NCI-H2196 (cell line): ENCODE measurements at regions not wholly inside any gene's neighbourhood (a gene's known extent, or its start where the extent isn't known, plus 50 kb on each side); places are given as distances from the start of the nearest gene placed in this dataset.
"Not testable (repeated sequence)": the region's sequence is repeated elsewhere in the genome, so short reads cannot be mapped to it uniquely, and the experiment has no call there.

Source experiments
- DNase-seq: peaks from one replicate; lab custom pipeline; 2025; ENCODE audit not compliant: unreplicated experiment; lab: John Stamatoyannopoulos, UW

- not testable (repeated sequence) for DNase-seq
These were observed 390.0 kb downstream of the TUSC1 start for GRCh38 chr9:25288195-25288594.

DNA sequence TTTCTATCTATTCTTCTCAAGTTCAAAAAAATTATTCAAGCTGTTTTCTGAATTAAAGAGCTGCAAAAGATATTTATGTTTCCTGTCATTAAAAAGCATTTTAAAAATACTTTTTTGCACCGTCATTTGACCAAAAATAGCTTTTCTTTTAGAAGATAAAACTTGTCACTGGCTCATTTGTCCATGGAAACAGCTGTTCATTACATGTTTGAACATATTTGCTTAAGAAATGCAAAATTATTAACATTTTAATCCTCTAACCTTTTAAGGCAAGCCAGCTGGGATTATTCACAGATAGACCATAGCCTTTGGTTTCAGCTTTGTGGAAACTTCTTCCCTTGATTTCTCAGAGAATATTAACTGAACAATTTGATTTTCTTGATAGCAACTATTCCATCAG lies 393.9 kb downstream of the TUSC1 start:
- DNase-seq = no peak

DNA sequence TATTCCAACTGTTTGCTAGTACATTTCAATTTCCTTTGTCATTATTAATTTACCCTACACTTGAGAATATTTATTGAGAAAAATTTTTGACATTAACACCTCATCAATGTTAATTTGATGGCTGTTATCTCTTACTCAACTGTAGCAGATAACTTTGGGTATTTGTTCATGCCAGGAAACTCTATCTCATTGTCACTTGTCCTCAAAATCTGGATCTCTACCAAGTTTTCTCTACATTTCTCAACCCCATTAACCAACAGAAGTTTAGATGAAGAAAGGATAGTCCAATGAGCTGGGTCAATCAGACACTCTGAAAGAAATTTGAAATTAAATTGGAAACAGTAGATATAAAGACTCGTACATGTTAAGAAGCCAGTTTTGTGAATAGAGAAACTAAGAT lies 395.3 kb downstream of the TUSC1 start:
- no peak for DNase-seq

GRCh38 chr9:25261445-25261844 lies 416.8 kb downstream of the TUSC1 start:
- DNase-seq = no peak

DNA sequence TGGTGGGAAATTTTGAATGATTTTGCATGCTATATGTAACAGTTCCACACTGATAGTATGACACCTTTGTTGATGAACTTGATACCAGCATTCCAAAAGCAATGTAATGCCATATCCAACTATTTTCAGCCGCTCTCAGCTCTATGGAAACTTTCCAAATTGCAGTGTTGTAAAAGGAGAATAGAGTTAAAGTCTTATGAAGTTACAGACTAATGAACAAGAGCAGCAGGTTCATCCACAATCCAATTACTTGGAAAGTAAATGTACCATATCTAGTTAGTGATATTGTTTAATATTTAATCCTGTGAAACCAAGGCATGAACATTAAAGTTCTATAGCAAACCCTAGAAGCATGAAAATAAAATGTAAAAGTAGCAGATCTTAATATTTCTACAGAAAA lies 418.2 kb downstream of the TUSC1 start:
- no peak for DNase-seq

DNA sequence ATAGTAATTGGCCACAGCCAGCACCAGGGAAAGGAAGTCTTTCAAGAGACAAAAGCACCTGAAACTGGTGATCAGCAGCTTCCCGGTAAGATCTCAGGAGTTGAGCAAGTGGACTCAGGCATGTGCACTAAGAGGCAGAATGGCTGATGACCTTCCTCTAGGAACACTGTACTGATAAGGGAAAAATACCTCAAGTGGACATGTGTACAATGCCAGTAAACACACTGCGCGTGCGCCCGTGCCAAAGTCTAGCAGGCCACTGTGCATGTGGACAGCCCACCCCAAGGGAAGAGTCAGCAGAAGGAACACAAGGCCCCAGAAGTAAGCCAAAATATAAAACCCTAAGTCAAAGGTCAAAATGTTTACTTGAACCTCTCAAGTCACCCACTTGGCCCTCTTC lies 423.0 kb downstream of the TUSC1 start:
- DNase-seq = no peak

- DNase-seq = no peak
These were observed 424.2 kb downstream of the TUSC1 start for GRCh38 chr9:25254051-25254450.

DNA sequence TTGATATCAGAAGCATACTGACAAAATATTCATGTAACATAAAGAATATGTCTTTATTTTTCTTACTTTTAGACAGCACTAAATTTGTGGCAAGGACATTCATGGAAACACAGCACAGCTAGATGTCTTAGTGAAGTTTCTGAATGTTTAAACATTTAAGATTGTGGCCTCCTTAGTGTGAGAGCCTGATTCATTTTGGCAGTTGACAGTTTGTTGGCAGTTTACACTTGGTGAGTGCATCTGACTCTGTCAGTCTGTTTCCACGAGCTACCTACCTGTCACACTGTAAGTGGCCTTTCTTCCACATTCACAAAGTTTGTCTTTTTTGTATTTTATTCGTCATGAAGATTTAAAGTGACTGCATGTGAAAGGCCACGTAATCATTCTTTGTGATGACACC lies 436.8 kb downstream of the TUSC1 start:
- DNase-seq = no peak

GRCh38 chr9:25226901-25227686 lies 451.1 kb downstream of the TUSC1 start:
- DNase-seq = no peak

DNA sequence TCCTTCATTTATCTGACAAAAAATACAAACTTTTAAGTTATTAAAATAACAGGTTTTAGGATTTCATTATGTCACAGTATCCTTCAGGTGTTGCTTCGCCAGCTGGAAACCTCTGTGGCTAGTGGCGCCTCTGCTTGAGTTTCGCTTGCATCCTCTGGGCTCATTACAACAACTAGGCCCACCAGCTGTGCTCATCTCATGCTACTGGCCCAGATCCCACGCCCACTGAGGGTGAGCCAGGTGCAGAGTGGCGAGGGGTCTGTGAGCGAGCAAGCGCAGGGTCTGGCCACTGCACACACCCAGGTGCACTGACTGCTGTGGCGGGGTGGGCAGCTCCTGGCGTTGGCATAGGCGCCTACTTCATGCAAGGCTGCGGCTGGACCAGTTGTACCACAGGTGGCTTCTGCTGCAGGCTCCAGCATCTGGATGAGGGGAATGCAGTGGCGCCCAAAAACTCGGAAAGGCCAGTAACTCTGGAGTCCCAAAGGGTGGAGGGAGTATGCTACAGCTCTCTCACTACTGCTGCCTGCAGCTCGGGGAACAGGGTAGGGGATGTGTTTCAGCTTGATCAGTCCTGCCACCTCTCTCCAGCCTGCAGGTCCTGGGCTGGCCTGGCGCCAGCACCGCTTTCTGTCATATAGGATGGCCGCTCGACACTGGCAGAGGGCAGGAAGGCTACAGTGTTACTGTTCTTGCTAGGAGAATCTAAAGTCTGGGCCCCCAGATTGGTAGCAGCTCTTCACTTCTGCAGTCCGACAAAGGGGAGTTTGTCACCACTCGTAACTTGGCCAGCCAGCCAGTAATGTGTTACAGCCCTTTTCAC lies 452.1 kb downstream of the TUSC1 start:
- DNase-seq = no peak

- DNase-seq = no peak
These were observed 453.2 kb downstream of the TUSC1 start for GRCh38 chr9:25224996-25225395.

- no peak for DNase-seq
These were observed 453.9 kb downstream of the TUSC1 start for GRCh38 chr9:25224309-25224708.

GRCh38 chr9:25212361-25212760 lies 465.9 kb downstream of the TUSC1 start:
- no peak for DNase-seq

- no peak for DNase-seq
These were observed 470.6 kb downstream of the TUSC1 start for GRCh38 chr9:25207402-25208195.

DNA sequence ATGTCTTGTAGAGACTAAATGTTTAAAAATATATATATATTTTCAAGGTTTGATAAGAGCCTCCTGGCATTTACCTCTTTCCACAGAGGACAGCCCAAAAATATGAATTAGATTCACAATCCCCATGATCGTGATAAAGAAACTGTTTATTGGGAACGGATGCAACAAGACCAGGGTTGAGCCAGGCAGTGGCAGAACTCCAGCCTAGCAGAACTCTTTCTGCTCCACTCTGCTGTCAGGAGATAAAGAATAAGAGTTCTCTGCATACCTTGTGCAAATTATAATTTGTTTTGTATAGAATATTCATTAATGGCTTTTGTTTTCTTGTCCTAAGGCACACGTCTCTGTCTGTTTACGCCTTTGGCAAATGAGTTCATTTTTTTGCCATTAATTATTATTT lies 472.2 kb downstream of the TUSC1 start:
- no peak for DNase-seq

DNA sequence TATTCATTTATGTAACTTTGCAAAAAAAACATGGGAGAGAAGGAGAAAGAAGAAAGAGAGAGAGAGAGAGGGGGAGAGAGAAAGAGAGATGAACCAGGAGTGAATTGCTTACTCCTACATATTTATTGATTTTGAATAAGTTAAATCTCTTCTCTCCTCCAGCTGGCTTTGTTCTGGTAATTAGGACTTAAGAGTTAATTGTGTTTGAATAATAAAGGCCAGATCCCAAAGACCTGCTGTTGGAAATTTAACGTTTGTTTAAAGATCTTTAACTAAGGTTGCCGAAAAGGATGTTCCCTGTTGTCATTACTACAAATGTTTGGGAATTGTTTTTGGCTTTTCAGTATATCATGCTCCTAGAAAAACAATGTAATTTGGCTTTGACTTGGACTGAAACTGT lies 473.0 kb downstream of the TUSC1 start:
- DNase-seq = no peak

- no peak for DNase-seq
These were observed 500.4 kb downstream of the TUSC1 start for GRCh38 chr9:25177858-25178257.

DNA sequence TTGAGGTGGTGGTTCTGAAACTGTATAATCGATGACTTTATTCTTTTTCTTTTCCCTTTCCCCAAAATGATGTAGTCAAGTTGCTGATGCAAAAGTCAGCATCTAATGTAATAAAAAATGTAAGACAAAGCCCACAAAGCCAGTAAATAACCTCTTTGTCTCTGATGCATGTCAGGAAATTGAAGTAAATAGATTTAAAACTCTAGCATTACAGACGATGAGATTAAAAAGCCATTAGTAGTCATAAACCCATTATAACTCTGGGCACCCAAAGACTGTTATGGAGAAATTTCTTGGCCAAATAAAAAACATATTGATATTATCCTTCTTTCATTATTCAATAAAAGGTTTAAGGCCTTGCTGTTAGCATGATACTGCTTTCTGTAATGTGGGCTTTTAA lies 548.7 kb downstream of the TUSC1 start:
- DNase-seq = no peak

GRCh38 chr9:25121811-25122210 lies 556.4 kb downstream of the TUSC1 start:
- DNase-seq = no peak

DNA sequence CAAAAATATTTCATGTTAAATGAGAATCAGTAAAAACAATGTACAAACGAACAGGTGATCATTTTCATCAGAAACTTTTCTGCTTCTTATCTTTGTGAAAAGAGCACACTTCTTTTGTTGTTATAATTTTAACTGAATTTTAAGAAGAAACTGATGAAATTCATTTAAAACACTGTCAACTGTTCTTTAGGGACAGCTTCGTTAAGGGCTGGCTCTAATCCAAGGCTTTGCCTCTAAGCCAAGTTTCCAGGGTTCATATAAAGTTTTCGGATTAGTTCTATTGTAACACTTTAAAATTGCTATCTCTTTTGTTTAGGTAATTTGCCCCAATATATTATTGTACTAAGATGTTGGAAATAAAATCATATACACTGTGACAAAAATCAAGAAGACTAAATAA lies 559.2 kb downstream of the TUSC1 start:
- DNase-seq = no peak

DNA sequence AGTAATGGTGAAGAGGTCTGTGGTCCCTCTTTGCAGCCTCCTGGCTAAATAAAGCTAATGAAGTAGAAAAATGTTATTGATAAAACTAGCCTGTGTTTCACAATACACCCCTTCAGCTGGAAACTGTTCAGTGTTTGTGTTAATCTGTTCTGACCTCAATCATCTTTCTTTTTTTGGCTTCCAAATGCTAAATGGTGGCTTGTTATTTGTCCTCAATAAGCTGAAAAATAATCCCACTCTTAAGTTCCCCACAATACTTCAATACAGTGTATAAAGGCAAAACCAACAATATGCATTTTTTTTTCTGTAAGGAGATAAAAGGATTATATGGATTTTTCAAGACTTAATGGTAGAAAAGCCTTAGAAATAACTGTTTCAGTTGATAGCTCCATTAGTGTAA lies 560.5 kb downstream of the TUSC1 start:
- no peak for DNase-seq

- DNase-seq = not testable (repeated sequence)
These were observed 556.5 kb upstream of the IZUMO3 start for GRCh38 chr9:25102204-25102603.
